NT2/D1 (cell line): ENCODE measurements at regions not wholly inside any gene's neighbourhood (a gene's known extent, or its start where the extent isn't known, plus 50 kb on each side); places are given as distances from the start of the nearest gene placed in this dataset.

Experiments
- SUZ12 ChIP-seq: IDR thresholded peaks from 2 replicates; pipeline ENCODE4 v1.6.1; 2011; ENCODE audit not compliant: insufficient read length, insufficient read depth; ENCODE audit errors: extremely low read depth
- YY1 ChIP-seq: IDR thresholded peaks from 2 replicates; pipeline ENCODE4 v1.6.1; 2011; ENCODE audit not compliant: insufficient read length, insufficient read depth
- ZNF274 ChIP-seq: IDR thresholded peaks from 2 replicates; pipeline ENCODE4 v1.6.1; 2011; ENCODE audit warnings: mild to moderate bottlenecking, low read depth, low read length

DNA sequence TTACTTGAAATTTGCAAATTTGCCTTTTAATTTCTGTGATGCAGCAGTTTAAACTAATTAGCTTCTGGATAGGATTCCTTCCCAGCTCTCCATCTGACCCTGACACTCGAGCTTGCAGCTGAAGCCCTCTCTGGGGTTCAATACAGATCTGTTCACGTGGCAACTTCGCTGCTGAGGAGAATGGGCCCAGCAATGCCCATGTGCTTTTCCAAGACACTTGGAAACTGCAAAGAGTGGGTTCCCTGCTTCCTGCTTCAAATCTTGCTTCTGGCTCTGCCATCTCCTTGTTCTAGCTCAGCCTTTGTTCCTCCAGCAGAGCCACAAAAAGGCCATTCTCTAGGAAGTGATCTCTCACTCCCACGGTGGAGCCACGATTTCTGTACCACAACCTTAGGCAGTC, 50.0 kb upstream of the IRX6 start:
- TF ChIP-seq ZNF274 = no peak
- no peak for TF ChIP-seq YY1
- TF ChIP-seq SUZ12 = no peak
